GM18498 (cell line): ENCODE measurements at regions not wholly inside any gene's neighbourhood (a gene's known extent, or its start where the extent isn't known, plus 50 kb on each side); places are given as distances from the start of the nearest gene placed in this dataset.
"Not testable (repeated sequence)": the region's sequence is repeated elsewhere in the genome, so short reads cannot be mapped to it uniquely, and the experiment has no call there.

Experiments
- ATAC-seq: cut with Tn5 transposase; IDR thresholded peaks from one replicate; pipeline ENCODE4 v1.9.1; 2021; ENCODE audit warnings: mild to moderate bottlenecking, moderate library complexity; ENCODE audit not compliant: unreplicated experiment

DNA sequence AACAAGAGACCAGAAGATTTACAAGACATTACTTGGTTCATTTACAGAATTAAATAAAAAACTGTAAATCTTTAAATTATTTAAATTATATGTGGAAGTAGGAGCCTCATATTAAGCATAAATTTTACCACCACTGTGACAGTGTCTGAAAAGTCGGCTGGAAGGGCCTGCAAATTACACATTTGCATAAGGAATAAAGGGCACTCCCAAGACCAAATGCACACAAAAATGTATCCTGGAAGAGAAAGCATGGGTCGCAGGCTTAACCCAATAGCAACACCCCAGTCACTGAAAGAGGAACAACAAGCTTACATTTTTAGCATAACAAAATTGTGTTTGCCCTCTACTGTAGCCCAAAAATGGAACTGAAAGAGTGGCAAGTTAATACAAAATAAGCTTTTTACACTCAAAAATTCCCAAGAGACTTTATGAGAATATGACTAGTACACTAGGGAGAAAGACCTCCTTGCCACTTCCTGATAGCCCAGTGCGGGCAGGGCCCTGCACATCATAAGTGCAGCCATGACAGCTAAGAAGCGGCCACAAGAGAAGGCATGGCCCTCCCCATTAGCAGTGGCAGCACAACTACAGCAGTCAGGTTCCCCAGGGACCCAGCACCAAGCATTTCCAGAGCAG lies 482.0 kb downstream of the DTWD2 start:
- peak; percentile 87 for ATAC-seq

DNA sequence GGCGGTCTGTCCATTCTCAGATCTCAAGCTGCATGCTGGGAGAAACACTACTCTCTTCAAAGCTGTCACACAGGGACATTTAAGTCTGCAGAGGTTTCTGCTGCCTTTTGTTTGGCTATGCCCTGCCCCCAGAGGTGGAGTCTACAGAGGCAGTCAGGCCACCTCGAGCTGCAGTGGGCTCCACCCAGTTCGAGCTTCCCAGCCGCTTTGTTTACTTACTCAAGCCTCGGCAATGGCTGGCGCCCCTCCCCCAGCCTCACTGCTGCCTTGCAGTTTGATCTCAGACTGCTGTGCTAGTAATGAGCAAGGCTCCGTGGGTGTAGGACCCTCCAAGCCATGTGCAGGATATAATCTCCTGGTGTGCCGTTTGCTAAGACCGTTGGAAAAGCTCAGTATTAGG lies 486.1 kb downstream of the DTWD2 start:
- not testable (repeated sequence) for ATAC-seq

DNA sequence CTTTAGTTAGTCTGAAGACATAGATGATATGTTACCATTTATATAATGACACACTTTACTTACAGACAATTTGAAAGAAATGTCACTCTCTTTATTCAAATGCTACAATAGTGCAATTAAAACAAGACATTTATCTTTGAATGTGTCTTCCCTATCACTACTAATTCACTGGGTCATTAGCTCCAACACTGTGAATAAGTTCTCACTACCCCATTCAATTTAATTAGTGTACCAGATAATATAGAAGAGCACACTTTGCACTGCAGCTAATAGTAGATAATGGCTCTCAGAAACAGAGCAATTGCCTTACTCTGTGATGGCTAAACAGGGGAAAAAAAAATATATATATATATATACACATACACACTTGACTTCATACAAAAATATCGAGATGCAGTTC lies 497.0 kb downstream of the DTWD2 start:
- no peak for ATAC-seq

DNA sequence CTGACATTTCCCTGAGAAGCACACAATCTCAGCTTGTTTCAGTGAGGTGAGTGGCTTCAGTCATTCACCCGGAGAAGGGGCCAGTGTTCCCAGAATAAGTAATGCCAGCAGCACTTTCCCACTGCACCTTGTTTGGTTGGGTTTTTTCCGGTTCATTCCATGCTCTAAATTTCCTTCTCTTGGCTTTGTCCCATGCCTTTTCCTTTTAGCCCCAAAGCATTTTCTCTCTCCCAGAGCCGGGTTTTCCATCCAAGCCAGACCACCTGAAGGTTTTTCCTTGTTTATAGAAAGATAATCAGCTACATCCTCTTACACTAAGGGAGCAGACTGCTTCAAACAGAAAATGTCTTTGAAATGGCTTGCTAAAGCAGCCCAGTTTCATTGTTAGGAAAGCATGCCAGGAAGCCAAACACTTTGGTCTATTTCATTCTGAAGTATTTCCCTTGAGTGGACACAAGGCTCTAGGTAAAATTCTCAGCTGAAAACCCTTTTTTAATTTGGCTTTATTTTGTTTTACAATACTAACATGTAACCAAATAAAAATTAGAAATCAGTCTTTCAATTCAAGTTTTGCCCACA lies 501.6 kb downstream of the DTWD2 start:
- no peak for ATAC-seq

DNA sequence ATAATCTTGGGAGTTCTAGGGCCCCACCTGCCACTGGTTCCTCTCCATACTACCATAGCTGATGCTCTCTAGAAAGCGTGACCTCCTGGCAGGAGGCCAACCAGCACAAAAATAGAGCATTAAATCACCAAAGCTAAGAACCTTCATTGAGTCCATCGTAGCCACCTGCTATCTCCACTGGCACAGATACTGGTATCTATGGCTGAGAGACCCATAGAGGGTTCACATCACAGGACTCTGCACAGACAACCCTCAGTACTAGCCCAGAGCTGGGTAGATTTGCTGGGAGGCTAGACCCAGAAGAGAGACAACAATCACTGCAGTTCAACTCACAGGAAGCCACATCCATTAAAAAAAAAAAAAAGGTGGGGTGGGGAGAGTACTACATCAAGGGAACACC lies 509.1 kb downstream of the DTWD2 start:
- ATAC-seq, result no peak

DNA sequence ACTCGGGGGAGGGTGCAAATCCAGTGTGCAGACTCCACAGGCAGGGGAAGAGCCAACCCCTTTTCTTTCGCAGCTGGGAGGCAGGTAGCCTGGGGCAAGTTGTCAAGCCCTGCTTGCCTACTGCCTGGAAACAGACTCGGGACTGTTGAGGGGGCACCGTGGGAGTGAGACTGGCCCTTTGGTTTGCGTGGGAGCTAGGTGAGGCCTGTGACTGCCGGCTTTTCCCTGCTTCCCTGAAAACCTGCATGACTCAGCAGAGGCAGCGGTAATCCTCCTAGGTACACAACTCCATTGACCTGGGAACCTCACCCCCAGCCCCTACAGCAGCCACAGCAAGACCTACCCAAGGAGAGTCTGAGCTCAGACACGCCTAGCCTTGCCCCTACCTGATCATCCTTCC lies 509.5 kb downstream of the DTWD2 start:
- no peak for ATAC-seq

DNA sequence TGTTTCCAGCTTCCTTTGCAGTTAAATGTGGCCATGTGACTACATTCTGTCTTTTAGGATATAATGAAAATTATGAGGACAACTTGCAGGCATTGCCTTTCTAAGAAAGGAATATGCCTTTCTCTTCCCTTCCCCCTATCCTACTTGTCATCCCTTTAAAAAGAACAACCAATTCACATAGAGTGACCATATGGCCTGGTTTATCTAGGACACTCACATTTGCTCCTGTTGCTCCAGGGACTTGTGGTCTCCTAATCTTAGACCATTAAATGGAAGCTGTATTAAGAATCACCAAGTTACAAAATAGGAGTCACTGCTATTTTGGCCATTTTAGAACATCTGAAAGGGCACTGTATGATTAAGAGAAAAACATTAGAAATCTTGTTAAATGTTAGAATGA lies 520.3 kb downstream of the DTWD2 start:
- ATAC-seq, result no peak

DNA sequence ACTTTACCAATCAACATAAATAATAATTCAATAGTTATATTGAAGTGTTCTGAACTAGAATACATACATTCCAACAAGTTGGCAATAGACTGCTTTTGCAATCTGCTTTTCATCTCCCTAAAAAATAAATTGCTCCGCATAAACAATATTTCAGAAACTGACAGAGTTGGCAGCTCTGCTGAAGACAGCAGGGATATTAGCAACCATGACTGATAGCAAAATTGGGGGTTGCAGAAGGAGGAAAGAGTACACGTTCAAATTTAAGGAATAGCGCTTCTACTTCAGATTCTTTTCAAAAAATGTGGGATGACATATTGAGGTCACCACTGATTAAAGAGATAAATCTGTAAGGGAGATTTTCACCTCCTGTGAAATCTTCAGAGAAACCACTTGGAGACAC lies 521.2 kb downstream of the DTWD2 start:
- ATAC-seq, result no peak

DNA sequence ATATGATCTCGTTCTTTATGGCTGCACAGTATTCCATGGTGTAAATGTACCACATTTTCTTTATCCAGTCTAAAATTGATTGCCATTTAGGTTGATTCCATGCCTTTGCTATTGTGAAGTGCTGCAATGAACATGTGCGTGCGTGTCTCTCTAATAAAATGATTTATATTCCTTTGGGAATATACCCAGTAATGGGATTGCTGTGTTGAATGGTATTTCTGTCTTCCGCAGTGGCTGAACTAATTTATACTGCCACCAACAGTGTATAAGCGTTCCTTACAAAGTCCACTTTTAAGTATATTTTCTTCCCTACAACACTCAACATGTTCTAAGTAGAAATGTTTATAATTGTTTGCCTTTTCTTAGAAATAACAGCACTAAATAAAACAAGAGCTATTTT lies 521.9 kb downstream of the DTWD2 start:
- no peak for ATAC-seq

DNA sequence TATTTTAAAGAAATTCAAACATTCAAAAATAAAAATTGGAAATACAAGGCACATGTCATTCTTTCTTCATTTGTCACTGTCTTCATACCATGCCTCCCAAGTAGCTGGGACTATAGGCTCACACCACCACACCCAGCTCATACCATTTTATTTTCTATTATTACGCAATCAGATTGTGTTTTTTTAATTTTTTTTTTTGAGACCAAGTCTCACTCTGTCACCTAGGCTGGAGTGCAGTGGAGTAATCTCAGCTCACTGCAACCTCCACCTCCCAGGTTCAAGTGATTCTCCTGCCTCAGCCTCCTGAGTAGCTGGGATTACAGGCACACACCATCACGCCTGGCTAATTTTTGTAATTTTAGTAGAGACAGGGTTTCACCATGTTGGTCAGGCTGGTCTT lies 526.1 kb downstream of the DTWD2 start:
- ATAC-seq, result not testable (repeated sequence)

DNA sequence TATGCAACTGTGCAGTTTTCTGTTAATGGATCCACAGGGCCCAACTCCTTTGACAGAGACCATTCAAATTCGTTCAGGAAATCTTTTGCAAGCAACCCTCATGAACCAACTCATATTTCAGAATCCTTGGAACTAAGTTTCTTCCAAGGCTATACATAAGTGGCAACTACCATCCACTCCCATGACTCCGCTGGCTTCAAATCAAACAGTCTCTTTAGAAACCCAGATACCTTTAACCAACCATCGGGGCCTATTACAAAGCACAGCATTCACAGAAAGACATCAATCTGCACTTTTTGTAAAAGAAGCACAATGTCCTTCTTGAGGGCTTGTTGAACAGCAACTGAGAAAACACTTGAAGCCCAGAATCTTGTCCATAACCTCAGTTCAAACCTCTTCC lies 526.9 kb downstream of the DTWD2 start:
- no peak for ATAC-seq

DNA sequence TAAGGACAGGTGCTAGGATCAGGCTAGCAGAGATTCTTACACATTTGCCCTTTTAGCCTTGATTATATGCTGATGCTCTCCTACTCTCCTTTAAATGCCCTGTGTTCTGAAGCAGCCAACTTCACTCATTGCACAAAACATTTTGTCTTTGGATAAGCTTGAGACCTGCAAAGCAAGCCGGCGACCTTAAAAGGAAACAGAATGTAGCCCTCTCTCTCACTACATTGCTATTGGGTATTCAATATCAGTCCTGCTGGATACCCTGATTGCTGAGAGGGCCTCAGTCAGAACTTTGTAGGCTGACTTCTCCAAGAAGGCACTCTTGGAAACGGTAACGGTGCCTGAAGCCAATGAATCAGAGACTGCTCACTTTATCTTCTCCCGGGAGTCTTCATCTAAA lies 528.9 kb downstream of the DTWD2 start:
- ATAC-seq, result no peak

DNA sequence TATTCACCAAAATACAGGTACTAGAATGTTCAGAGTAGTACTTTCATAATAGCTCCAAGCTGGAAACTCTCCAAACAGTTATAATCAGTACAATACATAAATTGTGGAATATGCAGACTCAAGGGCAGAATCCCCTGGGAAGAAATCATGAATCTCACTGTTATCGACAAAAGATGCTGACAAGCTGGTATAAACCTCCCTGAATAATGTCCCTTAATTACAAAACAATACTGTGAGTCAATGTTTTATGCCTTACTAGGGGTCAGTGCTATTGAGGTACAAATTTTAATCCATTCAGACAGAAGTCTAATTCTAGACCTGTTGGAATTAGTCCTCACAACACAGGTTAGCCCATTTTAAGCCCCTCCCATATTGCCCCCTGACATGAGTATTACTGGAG lies 532.3 kb downstream of the DTWD2 start:
- ATAC-seq, result no peak

DNA sequence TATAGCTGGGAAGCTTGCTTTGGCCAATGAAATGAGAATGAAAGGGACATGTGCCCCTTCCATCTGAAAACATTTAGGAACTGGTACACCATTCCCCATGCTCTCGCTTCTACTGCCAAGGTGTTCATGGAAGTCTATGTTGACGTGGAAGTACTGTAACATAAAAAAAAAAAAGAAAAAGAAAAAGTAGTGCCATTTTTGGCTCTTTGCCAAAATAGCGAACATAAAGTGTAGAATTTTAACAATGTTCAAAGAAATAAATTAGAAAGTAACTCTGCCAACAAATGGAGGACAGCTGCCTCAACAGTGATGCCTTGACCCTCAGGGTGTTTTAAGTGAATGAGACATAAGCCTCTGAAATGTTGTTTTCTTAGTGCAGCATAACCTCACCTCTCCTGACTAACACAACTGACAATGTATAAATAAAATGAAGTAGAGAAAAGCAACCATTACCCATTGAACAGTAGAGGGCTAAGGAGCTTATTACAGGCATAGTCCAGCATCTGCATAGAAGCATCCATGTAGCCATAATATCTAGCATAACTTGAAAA lies 536.6 kb downstream of the DTWD2 start:
- ATAC-seq, result no peak

DNA sequence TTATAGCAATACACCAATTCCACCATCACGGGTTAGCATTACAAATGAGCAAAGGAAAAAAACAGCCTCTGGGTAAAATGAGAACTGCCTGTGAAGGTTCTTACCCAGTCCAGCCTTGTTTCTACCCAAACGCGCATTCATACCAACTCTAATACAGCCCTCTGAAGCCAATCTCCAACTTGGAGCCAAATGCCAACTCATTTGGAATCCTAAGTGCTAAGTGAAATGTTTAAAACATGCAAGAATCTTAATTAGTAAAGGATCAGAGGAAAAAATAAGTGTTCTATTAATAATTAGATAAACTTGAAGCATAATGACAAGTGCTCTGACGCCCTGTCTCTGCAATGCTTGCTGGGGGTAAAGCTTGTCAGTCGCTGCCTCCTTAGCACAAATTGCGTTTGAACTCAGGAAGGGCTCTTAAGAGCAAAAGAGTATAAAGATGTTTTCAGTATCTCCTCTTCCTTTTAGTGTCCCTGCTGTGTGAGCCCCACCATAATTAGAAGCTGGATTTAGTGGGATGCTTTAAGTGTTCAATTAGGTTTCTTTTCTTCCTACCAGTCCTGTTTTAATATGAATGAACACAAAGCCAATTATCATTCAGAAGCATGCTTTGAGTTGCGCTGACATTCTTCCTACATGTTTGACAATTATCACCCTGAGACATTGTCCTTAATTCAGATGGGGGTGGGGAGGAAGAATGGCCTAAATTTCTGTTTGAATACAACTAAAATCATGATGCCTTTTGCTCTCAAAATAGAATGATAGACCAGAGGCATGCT lies 537.6 kb downstream of the DTWD2 start:
- ATAC-seq, result no peak

DNA sequence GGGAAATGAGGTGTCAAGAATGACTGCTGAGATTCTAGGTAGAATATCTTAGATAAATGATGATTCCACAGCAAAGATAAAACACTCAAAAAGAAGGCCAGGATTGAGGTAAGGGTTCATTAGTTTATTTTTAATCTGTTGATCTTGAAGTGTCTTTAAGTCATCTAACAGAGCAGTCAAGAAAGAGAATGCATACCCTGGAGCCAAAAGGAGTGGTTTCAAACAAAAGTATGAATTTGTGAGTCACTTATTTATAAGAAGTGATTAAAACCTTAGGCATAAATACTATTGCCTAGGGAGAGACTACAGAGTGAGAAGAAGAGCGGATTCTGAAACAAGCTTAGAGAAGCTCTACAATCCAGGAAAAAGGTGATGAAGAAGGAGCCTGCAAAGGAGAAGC lies 541.0 kb downstream of the DTWD2 start:
- ATAC-seq, result no peak

DNA sequence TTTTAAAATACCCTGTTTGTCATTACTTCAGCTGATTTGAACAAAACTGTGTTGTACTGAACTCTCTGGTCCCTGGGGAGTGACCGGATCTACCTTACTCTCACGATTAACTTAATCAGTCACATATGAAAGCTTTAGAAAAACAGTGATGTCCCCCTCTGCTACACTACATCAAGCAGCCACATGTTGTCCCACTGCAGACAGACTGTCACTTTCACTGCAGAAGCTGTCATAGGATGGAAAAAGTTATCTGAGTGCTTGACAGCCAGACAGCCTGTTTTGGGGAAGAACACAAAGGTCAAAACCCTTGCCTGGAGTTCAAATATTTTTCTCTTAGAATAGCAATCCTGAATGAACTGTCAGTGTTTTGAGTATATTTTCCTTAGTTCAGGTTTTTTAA lies 546.4 kb downstream of the DTWD2 start:
- ATAC-seq, result no peak

DNA sequence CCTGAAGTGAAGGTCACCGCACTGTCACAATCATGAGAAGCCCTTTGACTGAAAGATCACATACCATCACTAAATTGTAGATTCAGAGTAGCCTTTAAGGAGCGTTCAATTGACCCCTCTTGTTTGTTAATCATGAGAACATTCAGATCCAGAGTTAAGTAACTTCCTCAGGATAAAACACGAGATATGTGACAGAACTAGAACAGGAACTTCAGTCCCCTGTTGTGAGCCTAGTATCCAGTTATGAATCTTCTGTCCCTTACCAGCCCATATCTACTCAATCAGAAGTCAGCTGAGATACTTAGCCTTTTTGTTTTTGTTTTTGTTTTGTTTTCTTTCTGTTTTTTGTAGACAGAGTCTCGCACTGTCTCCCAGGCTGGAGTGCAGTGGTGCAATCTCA lies 547.3 kb downstream of the DTWD2 start:
- no peak for ATAC-seq

DNA sequence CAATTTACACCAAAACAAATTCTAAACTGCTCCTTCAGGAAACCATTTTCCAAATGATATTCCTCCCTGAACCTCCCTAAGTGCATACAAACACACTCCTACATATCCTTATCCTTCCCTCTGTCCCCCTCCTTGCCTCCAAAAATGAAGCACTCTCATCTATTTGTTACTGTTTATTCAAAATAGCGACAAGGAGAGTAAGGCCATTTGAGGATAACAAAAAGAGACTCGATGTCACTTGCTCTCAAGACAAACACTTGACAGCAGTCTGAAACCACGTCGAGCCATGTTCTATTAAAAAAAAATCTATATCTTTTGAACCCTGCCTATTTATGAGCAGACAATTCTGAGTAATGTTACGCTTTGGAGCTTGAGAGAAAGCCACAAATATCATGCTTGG lies 547.9 kb downstream of the DTWD2 start:
- ATAC-seq, result no peak

DNA sequence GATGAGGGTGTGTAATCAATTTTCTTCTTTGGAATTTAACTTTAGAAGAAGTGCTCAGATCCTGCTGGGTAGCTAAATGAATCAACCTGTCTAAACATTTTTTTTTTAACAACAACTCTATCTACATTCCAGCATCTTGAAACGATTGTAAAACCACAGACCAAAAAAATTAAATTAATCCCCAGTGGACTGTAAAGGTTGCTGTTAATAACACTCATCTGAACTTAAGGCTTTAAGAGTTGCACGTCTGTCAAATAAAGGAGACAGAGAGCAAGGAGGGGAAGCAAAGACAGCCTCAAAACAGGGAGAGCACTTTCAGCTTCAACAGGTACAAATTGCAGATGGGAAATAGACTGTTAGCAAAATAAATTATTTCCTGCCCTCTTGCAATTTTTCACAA lies 548.5 kb downstream of the DTWD2 start:
- no peak for ATAC-seq

DNA sequence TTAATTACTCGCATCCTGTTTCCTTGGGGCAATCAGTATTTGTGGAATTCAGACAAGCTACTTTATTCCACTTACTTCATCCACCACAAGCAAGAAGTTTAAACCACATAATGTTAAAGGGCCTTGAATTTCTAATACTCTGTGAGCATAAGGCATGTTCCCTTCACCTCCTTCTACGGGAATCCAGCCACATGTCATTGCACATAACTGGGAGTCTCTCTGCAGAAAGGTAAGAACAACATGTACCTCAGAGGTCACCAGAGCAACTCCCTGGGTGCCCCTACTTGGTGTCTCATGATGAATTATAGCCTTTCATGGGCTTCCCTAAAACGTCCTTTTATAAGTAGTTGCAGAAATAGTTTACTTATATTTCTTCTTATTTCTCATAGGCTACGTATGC lies 553.2 kb downstream of the DTWD2 start:
- no peak for ATAC-seq

DNA sequence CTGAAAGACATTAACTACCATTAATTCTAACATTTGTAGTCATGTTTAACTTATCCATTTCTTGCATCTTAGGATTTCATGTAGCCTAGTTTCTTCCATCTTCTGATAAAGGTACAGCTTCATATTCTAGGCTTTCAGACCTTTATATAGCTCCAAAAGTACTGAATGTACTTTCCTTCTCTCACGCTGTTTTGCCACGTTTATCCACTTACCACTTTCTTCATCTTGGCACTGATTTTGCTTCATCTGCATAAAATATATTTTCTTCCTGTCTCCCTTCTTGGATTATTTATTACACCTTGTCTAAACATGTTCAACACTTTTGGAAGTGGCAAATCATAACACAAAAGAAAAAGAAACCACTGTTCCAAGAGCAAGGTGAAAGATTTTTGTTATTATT lies 553.8 kb downstream of the DTWD2 start:
- ATAC-seq, result no peak
